Natural killer cell (primary cell): ENCODE measurements at regions not wholly inside any gene's neighbourhood (a gene's known extent, or its start where the extent isn't known, plus 50 kb on each side); places are given as distances from the start of the nearest gene placed in this dataset.

ENCODE experiments used
- ATAC-seq, 3 donors: fragments of 150-1000 bp in 2 of 3; fragments of 200-7000 bp in 1 of 3; cut with Tn5 transposase; 1 replicate in 1 of 3; 2 replicates in 2 of 3; pipeline ENCODE4 v1.10.0; 2021; ENCODE audit warnings: mild to moderate bottlenecking in 2 of 3, moderate library complexity in 2 of 3
- DNase-seq, 2 donors: peaks; one replicate each; pipeline versions ENCODE4 v3.0.0 to v3.0.0-alpha.2; 2013 to 2021; ENCODE audit warnings: mixed read lengths in 1 of 2
- H3K27ac ChIP-seq: one replicate; pipeline ENCODE4 v1.5.1; 2013; ENCODE audit warnings: mild to moderate bottlenecking, low read length
- H3K27me3 ChIP-seq: one replicate; pipeline ENCODE4 v1.6.1; 2013; ENCODE audit warnings: low read length; ENCODE audit not compliant: control insufficient read depth, insufficient read depth
- H3K36me3 ChIP-seq: one replicate; pipeline ENCODE4 v1.6.1; 2013; ENCODE audit warnings: low read length; ENCODE audit not compliant: control insufficient read depth, insufficient read depth
- H3K4me1 ChIP-seq: one replicate; pipeline ENCODE4 v1.6.1; 2013; ENCODE audit warnings: low read length; ENCODE audit not compliant: control insufficient read depth, insufficient read depth
- H3K4me3 ChIP-seq: one replicate; pipeline ENCODE4 v1.5.1; 2013; ENCODE audit warnings: low read length
- H3K9me3 ChIP-seq: one replicate; pipeline ENCODE4 v1.6.1; 2013; ENCODE audit warnings: low read length; ENCODE audit not compliant: control insufficient read depth, insufficient read depth
- H3K27ac Mint-ChIP-seq, 2 donors: one replicate each; pipeline ENCODE4 v1.8.0; 2022; ENCODE audit warnings: mild to moderate bottlenecking in 2 of 2, mixed read lengths in 2 of 2, moderate library complexity in 1 of 2
- H3K27me3 Mint-ChIP-seq, 2 donors: one replicate each; pipeline ENCODE4 v1.8.0; 2022; ENCODE audit warnings: low read depth in 2 of 2, mixed read lengths in 2 of 2
- H3K36me3 Mint-ChIP-seq: one replicate; pipeline ENCODE4 v1.8.0; 2022; ENCODE audit warnings: mixed read lengths
- H3K4me1 Mint-ChIP-seq, 2 donors: one replicate each; pipeline ENCODE4 v1.8.0; 2022; ENCODE audit warnings: mixed read lengths in 2 of 2
- H3K4me3 Mint-ChIP-seq: one replicate; pipeline ENCODE4 v1.8.0; 2022; ENCODE audit warnings: mild to moderate bottlenecking, moderate library complexity, mixed read lengths
- H3K9me3 Mint-ChIP-seq, 2 donors: one replicate each; pipeline ENCODE4 v1.8.0; 2022; ENCODE audit warnings: mixed read lengths in 2 of 2
- WGBS: methylation state at CpG from one replicate; pipeline ENCODE4 v1.1.7; 2013; ENCODE audit warnings: missing lambda C conversion rate; ENCODE audit not compliant: insufficient coverage; 5-methylcytosine and 5-hydroxymethylcytosine counted together
- intact Hi-C: fragments of 100-400 bp; cut with micrococcal nuclease; formaldehyde crosslinking; loops from one replicate; pipeline ENCODE4 v1.14.2; 2022
- TF ChIP-seq, protein P1 (sequence below): fragments of 200-600 bp; IDR thresholded peaks from one replicate; pipeline ENCODE4 v1.8.0; 2022; ENCODE audit warnings: antibody characterized with exemption

DNA sequence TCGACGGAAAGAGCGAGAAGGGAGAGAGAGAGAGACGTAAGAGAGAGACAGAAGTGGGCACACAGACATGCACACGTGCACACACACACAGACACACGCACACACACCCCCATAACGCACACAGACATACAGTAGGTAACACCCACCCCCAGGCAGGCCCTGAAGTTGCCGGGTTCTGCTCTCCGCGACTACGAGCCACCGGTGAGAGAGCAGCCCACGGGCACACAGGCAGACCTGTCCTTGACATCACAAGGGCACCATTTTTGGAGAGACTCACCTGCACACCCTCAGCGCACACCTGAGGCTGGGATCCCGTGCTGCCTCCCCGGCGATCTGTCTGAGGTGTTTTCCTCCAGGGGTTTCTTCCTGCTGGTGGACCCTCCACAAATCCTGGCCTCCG, 1171.0 kb upstream of the PCDH10 start:
- H3K27me3 ChIP-seq = no peaks in the 10 kb centered on the region
- no peak overlapping the region for H3K27ac ChIP-seq
- Mint-ChIP-seq H3K4me3 (no peak overlapping the region), H3K4me1 (no peaks in the 10 kb centered on the region), H3K27ac (no peak overlapping the region), H3K27me3 (no peaks in the 10 kb centered on the region), H3K36me3 (no peaks in the 10 kb centered on the region), H3K9me3 (peaks cover 10 to 18% of the 10 kb centered on the region in 2 donors)
- ATAC-seq (no peak), DNase-seq (no peak)
- no peaks in the 10 kb centered on the region for H3K36me3 ChIP-seq
- TF ChIP-seq, protein P1, sequence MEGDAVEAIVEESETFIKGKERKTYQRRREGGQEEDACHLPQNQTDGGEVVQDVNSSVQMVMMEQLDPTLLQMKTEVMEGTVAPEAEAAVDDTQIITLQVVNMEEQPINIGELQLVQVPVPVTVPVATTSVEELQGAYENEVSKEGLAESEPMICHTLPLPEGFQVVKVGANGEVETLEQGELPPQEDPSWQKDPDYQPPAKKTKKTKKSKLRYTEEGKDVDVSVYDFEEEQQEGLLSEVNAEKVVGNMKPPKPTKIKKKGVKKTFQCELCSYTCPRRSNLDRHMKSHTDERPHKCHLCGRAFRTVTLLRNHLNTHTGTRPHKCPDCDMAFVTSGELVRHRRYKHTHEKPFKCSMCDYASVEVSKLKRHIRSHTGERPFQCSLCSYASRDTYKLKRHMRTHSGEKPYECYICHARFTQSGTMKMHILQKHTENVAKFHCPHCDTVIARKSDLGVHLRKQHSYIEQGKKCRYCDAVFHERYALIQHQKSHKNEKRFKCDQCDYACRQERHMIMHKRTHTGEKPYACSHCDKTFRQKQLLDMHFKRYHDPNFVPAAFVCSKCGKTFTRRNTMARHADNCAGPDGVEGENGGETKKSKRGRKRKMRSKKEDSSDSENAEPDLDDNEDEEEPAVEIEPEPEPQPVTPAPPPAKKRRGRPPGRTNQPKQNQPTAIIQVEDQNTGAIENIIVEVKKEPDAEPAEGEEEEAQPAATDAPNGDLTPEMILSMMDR = no peak
- H3K4me3 ChIP-seq = no peak overlapping the region
- H3K9me3 ChIP-seq = peaks cover 17% of the 10 kb centered on the region
- intact Hi-C loops = no loop called here
- 96% methylated on average over 18 of the region's 18 CpGs for WGBS
- no peaks in the 10 kb centered on the region for H3K4me1 ChIP-seq

DNA sequence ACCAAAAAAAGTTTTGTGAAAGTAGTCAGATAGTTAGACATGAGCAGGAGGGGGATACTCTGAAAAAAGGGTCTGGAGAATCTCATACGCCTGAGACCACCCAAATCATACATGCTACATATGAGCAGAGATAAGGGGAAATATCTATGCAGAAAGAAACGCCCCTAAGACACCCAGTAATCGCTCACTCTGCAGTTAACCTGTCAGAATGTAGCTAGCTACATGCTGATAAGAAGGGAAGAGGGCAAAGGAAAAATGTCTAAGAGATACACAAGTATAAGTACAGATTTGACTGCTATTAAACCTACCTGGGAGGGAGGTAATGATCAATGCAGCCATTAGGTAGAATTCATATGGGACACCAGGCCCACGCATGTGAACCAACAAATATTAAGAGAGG, 1159.5 kb upstream of the PCDH10 start:
- Mint-ChIP-seq H3K4me3 (no peak overlapping the region), H3K36me3 (no peaks in the 10 kb centered on the region), H3K27ac (no peak overlapping the region), H3K27me3 (no peaks in the 10 kb centered on the region), H3K4me1 (no peaks in the 10 kb centered on the region), H3K9me3 (peaks cover 11 to 21% of the 10 kb centered on the region in 2 donors)
- Histone ChIP-seq H3K9me3 (peaks cover 5% of the 10 kb centered on the region), H3K27me3 (no peaks in the 10 kb centered on the region), H3K4me3 (no peak overlapping the region), H3K36me3 (no peaks in the 10 kb centered on the region), H3K27ac (no peak overlapping the region), H3K4me1 (no peaks in the 10 kb centered on the region)
- DNase-seq (no peak), ATAC-seq (no peak)
- intact Hi-C loops = no loop called here
- TF ChIP-seq, protein P1 = no peak
- 92% methylated on average over 3 of the region's 4 CpGs for WGBS

DNA sequence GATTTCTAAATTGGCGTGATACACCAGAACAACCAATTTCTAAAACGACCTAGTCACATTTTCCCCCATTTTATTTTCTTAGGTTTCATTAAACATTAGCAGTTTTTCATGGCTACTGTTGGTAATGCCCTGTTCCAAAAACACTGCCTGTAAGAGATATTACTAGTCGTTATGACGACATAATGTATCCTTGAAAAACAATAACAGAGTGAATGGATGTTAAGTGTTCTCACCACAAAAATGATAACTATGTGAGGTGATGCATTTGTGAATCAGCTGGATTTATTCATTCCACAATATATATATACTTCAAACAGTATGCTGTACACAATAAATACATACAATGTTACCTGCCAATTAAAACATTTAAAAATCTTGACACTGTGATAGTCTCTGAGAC, 1147.6 kb upstream of the PCDH10 start:
- Mint-ChIP-seq H3K27me3 (no peaks in the 10 kb centered on the region), H3K4me3 (no peak overlapping the region), H3K9me3 (peaks cover 3 to 6% of the 10 kb centered on the region in 2 donors), H3K4me1 (no peaks in the 10 kb centered on the region), H3K36me3 (no peaks in the 10 kb centered on the region), H3K27ac (no peak overlapping the region)
- Histone ChIP-seq H3K4me3 (no peak overlapping the region), H3K36me3 (no peaks in the 10 kb centered on the region), H3K27ac (no peak overlapping the region), H3K9me3 (peaks cover 2% of the 10 kb centered on the region), H3K27me3 (no peaks in the 10 kb centered on the region), H3K4me1 (no peaks in the 10 kb centered on the region)
- no peak for DNase-seq
- ATAC-seq = no peak
- 88% methylated on average over 4 of the region's 4 CpGs for WGBS
- intact Hi-C loops = no loop called here
- TF ChIP-seq, protein P1 = no peak

DNA sequence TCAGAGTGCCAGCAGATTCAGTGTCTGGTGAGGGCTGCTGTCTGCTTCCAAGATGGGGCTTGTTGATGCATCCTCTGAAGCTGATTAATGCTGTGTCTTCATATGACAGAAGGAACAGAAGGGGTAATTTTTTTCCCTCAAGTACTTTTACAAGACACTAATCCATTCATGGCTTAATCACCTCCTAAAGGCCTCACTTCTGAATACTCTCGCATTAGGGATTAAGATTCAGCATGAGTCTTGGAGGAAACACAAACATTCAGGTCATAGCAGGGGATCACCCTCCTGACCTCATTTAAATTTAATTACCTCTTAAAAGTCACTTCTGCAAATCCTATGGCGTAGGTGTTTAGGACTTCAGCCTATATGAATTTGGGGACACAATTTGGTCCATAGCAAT, 1145.5 kb upstream of the PCDH10 start:
- Mint-ChIP-seq H3K27me3 (no peaks in the 10 kb centered on the region), H3K9me3 (peaks cover 5 to 6% of the 10 kb centered on the region in 2 donors), H3K4me1 (no peaks in the 10 kb centered on the region), H3K4me3 (no peak overlapping the region), H3K27ac (no peak overlapping the region), H3K36me3 (no peaks in the 10 kb centered on the region)
- no peak for ATAC-seq
- Histone ChIP-seq H3K9me3 (peaks cover 2% of the 10 kb centered on the region), H3K27ac (no peak overlapping the region), H3K36me3 (no peaks in the 10 kb centered on the region), H3K4me3 (no peak overlapping the region), H3K4me1 (no peaks in the 10 kb centered on the region), H3K27me3 (no peaks in the 10 kb centered on the region)
- 100% methylated on average over 1 of the region's 2 CpGs for WGBS
- intact Hi-C loops = no loop called here
- no peak for DNase-seq
- TF ChIP-seq, protein P1 = no peak
